ENCODE measurements at regions not wholly inside any gene's neighbourhood (a gene's known extent, or its start where the extent isn't known, plus 50 kb on each side); places are given as distances from the start of the nearest gene placed in this dataset.

DNA sequence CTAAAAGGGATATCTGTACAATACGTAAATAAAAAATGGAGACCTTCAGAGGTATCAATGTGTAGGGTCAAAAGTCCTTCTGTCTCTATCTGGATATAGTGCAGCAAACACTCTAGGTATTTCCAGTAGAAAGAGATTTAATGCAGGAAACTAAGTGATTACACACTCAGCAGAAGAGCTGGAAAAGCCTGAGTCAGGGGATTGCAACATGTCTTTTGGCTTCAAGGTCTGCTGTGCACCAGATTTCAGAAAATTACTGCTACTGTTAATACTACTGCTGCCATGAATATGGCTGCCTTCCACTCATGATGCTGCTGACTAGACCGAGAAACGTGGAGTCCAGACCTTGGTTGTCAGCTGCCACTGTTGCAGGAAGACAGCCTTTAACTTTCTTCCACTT is 94.9 kb upstream of the DLX6 start:
- TF ChIP-seq, protein P1, sequence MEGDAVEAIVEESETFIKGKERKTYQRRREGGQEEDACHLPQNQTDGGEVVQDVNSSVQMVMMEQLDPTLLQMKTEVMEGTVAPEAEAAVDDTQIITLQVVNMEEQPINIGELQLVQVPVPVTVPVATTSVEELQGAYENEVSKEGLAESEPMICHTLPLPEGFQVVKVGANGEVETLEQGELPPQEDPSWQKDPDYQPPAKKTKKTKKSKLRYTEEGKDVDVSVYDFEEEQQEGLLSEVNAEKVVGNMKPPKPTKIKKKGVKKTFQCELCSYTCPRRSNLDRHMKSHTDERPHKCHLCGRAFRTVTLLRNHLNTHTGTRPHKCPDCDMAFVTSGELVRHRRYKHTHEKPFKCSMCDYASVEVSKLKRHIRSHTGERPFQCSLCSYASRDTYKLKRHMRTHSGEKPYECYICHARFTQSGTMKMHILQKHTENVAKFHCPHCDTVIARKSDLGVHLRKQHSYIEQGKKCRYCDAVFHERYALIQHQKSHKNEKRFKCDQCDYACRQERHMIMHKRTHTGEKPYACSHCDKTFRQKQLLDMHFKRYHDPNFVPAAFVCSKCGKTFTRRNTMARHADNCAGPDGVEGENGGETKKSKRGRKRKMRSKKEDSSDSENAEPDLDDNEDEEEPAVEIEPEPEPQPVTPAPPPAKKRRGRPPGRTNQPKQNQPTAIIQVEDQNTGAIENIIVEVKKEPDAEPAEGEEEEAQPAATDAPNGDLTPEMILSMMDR (IDR thresholded peaks at IDR 0.05; ENCODE audit: poor library complexity, severe bottlenecking): no peak
- no peak overlapping the region for H3K27ac ChIP-seq (ENCODE audit: poor library complexity, severe bottlenecking)
- ATAC-seq (ENCODE audit: low read depth) (peak; percentile 53; the same call in 2 of the 3 replicates), DNase-seq (ENCODE audit: low spot score) (no peak)
- no peaks in the 10 kb centered on the region for H3K9me3 ChIP-seq (ENCODE audit: severe bottlenecking)
- no peak overlapping the region for H3K4me3 ChIP-seq (ENCODE audit: severe bottlenecking)
- H3K4me1 ChIP-seq (ENCODE audit: insufficient read depth, poor library complexity, severe bottlenecking): no peaks in the 10 kb centered on the region
- no peaks in the 10 kb centered on the region for H3K36me3 ChIP-seq (ENCODE audit: low read depth)
- peaks cover 5% of the 10 kb centered on the region for H3K27me3 ChIP-seq (ENCODE audit: insufficient read depth, poor library complexity, severe bottlenecking)

DNA sequence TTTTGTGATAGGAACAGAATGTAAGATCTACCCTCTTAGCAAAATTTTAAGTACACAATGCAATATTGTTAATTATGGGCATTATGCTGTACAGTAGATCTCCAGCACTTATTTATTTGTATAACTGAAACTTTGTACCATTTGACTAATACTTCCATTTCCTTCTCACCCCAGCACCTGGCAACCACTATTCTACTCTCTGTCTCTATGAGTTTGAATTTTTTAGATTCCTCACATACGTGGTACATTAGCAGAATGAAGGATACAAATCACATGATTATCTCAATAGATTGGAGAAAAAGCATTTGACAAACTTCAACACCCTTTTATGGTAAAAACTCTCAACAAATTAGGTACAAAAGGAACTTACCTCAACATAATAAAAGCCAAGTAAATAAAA is 90.3 kb upstream of the DLX6 start:
- H3K27me3 ChIP-seq (ENCODE audit: insufficient read depth, poor library complexity, severe bottlenecking): peaks cover 5% of the 10 kb centered on the region
- no peak for DNase-seq (ENCODE audit: low spot score)
- no peaks in the 10 kb centered on the region for H3K4me1 ChIP-seq (ENCODE audit: insufficient read depth, poor library complexity, severe bottlenecking)
- no peaks in the 10 kb centered on the region for H3K36me3 ChIP-seq (ENCODE audit: low read depth)
- ATAC-seq (ENCODE audit: low read depth): no peak
- no peak overlapping the region for H3K4me3 ChIP-seq (ENCODE audit: severe bottlenecking)
- H3K27ac ChIP-seq (ENCODE audit: poor library complexity, severe bottlenecking): no peak overlapping the region
- TF ChIP-seq, protein P1 (IDR thresholded peaks at IDR 0.05; ENCODE audit: poor library complexity, severe bottlenecking): no peak
- H3K9me3 ChIP-seq (ENCODE audit: severe bottlenecking): no peaks in the 10 kb centered on the region

DNA sequence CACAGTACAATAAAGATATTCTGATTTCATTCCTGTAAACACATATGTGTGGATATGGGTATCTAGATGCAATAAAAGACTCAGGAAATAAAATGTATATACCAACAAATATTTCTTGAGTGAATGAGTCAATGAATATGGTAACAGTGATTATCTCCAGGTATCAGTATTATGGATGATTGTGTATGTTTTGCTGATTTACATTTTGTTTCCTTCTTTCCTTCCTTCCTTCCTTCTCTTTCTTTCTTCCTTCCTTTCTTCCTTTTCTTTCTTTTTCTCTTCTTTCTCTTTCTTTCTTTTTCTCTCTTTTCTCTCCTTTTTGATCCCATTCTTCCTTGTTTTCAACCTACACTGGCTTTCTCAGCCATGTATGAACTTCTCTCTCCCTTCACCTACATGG is 85.3 kb upstream of the DLX6 start:
- no peak overlapping the region for H3K4me3 ChIP-seq (ENCODE audit: severe bottlenecking)
- H3K27ac ChIP-seq (ENCODE audit: poor library complexity, severe bottlenecking): no peak overlapping the region
- DNase-seq (ENCODE audit: low spot score) (no peak), ATAC-seq (ENCODE audit: low read depth) (no peak)
- H3K27me3 ChIP-seq (ENCODE audit: insufficient read depth, poor library complexity, severe bottlenecking): peaks cover 2% of the 10 kb centered on the region
- no peaks in the 10 kb centered on the region for H3K36me3 ChIP-seq (ENCODE audit: low read depth)
- TF ChIP-seq, protein P1 (IDR thresholded peaks at IDR 0.05; ENCODE audit: poor library complexity, severe bottlenecking): no peak
- no peaks in the 10 kb centered on the region for H3K9me3 ChIP-seq (ENCODE audit: severe bottlenecking)
- H3K4me1 ChIP-seq (ENCODE audit: insufficient read depth, poor library complexity, severe bottlenecking): no peaks in the 10 kb centered on the region

DNA sequence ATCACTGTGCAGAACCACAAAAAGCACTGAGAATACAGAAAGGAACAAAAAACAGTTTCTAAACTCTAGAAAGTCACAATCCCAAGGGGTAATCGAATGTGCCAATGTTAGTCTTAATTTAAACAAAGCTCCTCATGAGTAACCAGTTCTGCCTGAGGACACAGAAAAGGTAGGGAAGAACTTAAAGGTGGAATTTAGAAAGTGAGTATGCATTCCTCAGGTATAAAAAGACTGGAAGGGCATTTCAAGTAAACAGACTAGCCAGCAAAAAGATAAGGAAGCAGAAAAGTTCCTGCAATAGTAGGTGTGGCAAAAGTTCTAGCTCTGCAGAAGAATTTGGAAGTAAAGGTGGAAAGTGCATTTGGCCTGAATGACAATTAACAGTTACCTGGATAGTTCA is 84.6 kb upstream of the DLX6 start:
- H3K27ac ChIP-seq (ENCODE audit: poor library complexity, severe bottlenecking): no peak overlapping the region
- no peaks in the 10 kb centered on the region for H3K4me1 ChIP-seq (ENCODE audit: insufficient read depth, poor library complexity, severe bottlenecking)
- no peaks in the 10 kb centered on the region for H3K36me3 ChIP-seq (ENCODE audit: low read depth)
- peaks cover 2% of the 10 kb centered on the region for H3K27me3 ChIP-seq (ENCODE audit: insufficient read depth, poor library complexity, severe bottlenecking)
- H3K9me3 ChIP-seq (ENCODE audit: severe bottlenecking): no peaks in the 10 kb centered on the region
- TF ChIP-seq, protein P1 (IDR thresholded peaks at IDR 0.05; ENCODE audit: poor library complexity, severe bottlenecking): no peak
- ATAC-seq (ENCODE audit: low read depth) (no peak), DNase-seq (ENCODE audit: low spot score) (no peak)
- H3K4me3 ChIP-seq (ENCODE audit: severe bottlenecking): no peak overlapping the region

DNA sequence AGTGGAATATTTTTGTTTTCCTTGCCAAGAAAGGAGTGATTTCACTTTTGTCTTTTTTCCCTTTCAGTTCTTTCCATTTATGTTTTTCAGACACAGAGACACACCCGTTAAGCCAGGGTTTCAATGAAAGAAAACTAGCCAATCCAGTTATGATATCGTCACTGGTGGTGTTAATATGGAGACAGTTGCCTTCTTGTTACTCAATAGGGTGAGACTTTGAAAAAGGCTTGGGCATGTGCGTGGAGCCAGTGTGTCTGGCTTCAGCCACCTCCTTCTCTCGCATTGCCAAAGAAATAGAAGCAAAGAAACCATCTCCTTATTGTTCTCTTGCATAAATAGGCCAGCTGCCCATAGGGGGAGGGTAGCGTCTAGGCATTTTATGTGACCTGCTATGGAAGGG is 84.1 kb upstream of the DLX6 start:
- Histone ChIP-seq H3K36me3 (ENCODE audit: low read depth) (no peaks in the 10 kb centered on the region), H3K4me3 (ENCODE audit: severe bottlenecking) (no peak overlapping the region), H3K4me1 (ENCODE audit: insufficient read depth, poor library complexity, severe bottlenecking) (no peaks in the 10 kb centered on the region), H3K27me3 (ENCODE audit: insufficient read depth, poor library complexity, severe bottlenecking) (peaks cover 2% of the 10 kb centered on the region), H3K27ac (ENCODE audit: poor library complexity, severe bottlenecking) (no peak overlapping the region), H3K9me3 (ENCODE audit: severe bottlenecking) (no peaks in the 10 kb centered on the region)
- TF ChIP-seq, protein P1 (IDR thresholded peaks at IDR 0.05; ENCODE audit: poor library complexity, severe bottlenecking): no peak
- no peak for DNase-seq (ENCODE audit: low spot score)
- no peak for ATAC-seq (ENCODE audit: low read depth)
